HG03175 (cell line): ENCODE measurements at regions not wholly inside any gene's neighbourhood (a gene's known extent, or its start where the extent isn't known, plus 50 kb on each side); places are given as distances from the start of the nearest gene placed in this dataset.

Experiments used
- ATAC-seq: cut with Tn5 transposase; IDR thresholded peaks from one replicate; pipeline ENCODE4 v1.9.1; 2021; ENCODE audit warnings: mild to moderate bottlenecking, moderate library complexity; ENCODE audit not compliant: unreplicated experiment

- ATAC-seq = no peak
Observed at GRCh38 chr3:25306066-25306465, 122.0 kb upstream of the RARB start.

DNA sequence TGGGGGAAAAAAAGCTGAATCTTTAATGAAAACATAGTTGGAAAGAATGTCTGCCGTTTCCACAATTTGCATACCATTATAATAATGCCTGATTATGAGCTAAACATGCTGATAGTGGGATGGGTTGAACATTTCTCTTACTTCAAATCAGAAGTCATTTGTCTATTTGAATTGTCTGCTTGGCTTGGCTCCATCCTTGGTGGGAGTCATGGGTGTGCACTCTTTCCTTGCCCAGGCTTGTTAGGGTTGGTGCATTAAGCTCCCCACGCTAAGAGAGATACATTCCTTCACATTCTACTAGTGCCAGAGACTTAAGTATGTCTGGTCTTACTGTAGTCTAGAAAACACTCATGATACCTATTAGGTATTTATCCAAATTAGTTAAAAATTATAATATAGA lies 121.4 kb upstream of the RARB start:
- ATAC-seq = no peak

DNA sequence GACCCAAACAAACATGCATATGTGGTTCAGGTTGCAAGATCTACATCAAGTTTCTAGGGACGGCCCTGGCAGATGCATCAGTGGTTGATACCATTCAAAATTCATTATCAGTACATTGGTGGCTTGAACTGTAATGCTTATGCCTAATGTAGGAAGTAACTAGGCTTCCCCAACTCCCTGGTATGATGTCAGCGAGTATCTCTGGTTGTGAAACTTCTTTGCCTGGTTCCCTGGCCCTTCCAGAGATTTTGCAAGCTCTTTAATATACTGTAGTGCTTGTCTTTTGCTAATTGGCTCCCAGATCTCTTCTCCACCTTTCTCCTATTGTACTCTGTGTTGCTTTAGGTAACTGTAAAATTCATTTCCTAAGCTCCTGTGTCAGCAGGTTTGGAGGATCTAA lies 114.8 kb upstream of the RARB start:
- ATAC-seq = no peak

DNA sequence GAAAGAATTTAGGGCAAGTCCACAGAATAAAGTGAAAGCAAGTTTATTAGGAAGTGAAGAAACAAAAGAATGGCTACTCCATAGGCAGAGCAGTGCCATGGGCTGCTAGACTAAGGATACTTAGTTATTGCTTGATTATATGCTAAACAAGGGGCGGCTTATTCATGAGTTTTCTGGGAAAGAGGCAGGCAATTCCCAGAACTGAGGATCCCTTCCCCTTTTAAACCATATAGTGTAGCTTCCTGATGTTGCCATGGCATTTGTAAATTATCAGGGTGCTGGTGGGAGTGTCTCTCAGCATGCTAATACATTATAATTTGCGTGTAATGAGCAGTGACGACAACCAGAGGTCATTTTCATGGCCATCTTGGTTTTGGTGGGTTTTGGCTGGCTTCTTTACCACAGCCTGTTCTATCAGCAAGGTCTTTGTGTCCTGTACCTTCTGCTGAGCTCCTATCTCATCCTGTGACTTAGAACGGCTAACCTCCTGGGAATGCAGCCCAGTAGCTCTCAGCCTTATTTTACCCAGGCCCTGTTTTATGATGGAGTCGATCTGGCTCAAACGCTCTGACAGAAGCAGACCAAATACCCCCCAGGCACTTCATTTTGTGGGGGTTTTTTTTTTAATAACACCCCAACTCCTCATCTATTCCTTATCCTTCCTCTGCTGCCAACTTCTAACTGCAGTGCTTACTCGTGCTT lies 103.0 kb upstream of the RARB start:
- no peak for ATAC-seq

DNA sequence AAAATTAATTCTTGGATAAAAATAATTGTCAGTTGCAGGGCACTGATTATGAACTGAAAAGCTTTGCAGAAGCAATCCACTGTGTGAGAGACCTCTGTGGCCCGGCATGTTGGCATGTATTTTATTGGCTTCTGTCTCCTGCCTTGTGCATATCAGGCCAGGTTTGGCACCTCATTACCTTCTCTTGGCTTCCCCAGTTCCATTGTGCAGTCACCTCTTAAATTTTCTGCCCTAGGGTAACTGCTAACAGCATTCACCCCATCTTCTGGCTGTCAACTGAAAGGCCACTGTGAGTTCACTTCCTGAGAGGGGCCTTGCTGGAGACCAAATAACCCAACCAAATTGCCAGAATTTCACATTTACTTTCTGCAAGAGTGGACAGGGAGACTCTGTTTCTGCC lies 92.7 kb upstream of the RARB start:
- no peak for ATAC-seq

DNA sequence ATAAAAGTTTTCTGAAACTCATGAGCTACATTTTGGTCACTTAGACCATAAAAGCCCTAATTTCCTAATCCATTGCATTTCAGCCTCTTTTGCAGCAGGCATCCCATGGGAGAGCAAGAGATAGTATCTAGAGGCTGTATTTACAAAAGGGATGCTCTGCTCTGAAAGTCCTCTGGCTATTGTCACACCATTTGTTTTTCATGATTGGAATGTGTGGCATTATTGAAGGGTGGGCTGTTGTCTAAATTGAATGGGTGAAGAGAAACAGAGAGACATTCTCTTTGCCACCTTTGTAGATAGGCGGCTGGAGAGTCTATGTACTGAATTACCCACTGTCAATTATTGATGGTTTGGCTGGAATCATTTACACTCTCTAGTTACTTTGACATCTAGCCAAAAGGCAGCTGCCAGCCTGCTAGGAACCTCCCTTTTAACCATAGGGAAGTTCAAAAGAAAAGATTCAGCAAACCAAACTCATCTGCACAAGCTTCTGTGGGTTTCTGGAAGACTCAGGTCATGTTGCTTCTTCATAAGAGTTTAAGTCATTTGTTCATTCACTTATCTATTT lies 89.8 kb upstream of the RARB start:
- no peak for ATAC-seq

- no peak for ATAC-seq
Observed at GRCh38 chr3:25339225-25339624, 88.8 kb upstream of the RARB start.

GRCh38 chr3:25344670-25345069 lies 83.4 kb upstream of the RARB start:
- no peak for ATAC-seq

DNA sequence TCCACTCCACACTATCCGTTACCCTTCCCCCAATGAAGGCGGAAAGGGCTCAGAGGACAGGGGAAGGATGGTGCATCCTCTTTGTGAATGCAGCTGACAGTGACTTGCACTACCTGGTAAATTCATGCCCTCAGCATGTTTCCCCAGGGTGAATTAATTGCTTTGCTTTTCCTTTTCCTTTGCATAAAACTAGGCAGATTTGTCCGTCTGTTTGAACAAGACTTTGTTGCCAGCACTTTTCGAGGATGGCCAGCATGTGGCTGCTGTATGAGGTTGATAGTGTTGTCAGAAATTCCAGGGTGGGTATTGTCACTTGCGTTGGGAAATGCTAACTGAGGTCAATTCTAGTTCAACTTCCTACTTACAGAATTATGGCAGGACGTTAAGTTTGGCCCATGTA lies 79.0 kb upstream of the RARB start:
- ATAC-seq = no peak

GRCh38 chr3:25349828-25350724 lies 78.0 kb upstream of the RARB start:
- ATAC-seq = no peak

DNA sequence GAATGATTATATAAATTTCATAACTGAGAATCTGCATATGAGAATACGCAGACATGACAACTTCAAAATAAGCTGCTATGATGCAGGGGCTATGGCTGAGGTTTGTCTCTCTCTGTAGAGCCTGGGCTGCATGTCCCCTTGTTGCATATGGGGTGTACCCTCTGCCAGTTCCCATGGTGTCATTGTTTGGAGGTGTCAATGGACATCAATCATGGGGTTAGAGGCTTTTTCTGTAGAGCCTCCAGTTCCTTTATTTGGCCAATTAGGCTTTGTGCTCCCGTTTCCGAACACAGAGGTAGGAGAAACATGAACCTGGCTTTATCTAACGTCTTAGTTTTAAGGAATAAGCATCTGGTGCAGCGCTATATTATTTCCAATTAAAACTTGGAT lies 77.3 kb upstream of the RARB start:
- no peak for ATAC-seq

DNA sequence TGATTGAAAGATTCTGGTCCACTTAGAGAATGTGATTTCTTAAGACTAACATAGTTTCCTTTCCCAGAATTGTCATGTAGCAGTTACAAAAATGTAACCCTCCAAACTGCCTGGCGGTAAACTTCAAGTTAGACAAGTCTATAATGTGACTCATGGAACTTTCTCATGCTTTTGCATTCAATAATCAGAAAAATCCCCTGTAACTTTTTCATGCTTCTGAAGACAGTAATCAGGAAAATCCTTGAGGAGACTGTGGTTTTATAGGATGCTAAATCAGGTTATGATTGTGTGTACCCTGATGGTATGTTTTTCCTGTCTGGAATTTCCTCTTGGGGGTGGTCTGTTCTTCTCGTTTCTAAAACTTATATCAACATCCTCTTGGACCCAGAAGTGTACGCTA lies 74.0 kb upstream of the RARB start:
- ATAC-seq = no peak

DNA sequence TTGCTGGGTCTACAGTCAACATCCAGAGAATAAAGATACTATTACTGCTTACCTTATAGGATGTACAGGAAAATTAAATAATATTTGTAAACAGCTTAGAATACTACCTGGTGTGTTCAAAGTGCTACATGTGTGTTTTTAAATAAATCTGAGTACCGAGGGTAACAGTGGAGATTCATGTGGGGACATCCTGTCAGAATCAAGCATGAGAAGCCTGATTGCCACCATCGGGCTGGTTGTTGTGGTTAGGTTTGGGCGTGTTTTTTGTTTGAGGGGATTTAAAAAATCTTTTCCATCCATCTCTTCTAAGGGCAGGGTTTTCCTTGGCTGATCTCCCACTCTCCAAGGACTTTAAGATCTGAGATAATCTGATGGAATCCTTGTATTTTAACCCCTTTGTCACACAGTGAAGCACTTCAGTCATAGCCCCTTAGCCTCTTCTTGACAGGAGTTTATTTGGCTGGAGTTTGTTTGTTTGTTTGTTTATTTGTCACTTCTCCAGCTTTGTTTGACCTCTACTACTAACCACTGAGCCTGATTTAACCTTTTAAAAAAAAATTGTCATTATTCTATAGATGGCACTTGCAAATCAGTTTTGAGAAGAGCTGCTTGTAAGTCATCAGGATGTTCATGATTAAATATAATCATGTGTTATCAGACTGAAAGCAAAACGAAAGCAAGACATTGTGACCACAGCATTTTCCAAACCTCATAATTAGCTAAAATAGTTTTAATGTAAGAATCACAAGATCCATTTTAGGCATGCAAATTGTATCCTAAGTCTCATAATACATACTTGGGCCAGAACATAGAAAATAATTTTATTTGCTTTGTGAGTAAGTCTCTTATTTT lies 72.8 kb upstream of the RARB start:
- ATAC-seq = no peak

DNA sequence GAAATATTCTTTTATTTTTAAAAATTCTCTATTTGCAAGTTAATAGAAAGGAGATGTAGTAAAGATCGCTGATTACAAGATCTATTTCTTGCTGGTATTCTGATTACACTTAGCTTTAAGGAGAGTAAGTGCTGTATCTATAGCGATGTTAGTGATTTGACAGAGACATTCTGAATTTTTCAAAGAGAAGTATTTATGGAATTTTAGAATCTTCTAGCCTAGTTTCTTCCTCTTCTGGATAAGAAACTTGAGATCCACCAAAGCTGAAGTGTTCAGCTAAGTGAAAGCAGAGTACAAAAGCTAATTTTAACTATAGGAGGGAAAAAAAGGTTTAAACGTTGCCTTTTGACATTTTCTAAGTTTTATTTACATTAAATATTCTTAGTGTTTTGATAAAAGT lies 72.1 kb upstream of the RARB start:
- ATAC-seq = no peak

GRCh38 chr3:25362118-25362517 lies 65.9 kb upstream of the RARB start:
- ATAC-seq = no peak

DNA sequence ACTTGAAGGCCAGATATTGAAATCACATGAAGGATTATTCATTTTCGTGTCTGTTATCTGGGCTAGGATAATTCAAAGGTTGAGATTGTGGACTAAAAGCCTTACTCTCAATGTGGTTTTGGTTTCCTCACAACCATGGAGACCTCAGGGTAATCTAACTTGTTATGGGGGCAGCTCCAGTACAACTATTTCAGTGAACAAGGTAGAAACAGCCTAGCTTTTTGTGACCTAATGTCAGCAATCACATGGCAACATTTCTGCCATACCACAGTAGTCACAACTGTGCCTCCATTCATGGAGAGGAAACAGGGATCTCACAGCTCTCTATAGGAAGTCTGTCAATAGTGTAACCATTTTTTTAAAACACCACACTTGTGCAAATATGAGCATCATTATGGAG lies 62.4 kb upstream of the RARB start:
- ATAC-seq = no peak

- no peak for ATAC-seq
Observed at GRCh38 chr3:25367025-25367424, 61.0 kb upstream of the RARB start.

DNA sequence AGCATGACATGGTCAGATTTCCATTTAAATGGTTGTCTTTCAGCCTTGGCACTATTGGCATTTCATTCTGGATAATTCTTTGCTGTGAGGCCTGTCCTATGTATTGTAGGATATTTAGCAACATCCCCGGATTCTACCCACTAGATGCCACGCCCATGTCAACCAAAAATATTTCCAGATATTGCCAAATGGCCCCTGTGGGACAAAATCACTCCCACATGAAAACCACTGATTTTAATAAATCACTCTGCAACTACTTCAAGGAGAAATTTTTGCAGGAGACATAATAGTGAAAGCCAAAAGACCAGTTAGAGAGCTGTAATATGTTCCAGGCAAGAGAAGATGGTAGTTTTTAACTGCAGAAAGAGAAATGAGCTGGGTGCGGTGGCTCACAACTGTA lies 55.9 kb upstream of the RARB start:
- ATAC-seq = no peak

GRCh38 chr3:25376340-25376739 lies 51.7 kb upstream of the RARB start:
- no peak for ATAC-seq

- ATAC-seq = no peak
Observed at GRCh38 chr3:25377042-25377441, 51.0 kb upstream of the RARB start.
